SKM-1 (cell line): ENCODE measurements at regions not wholly inside any gene's neighbourhood (a gene's known extent, or its start where the extent isn't known, plus 50 kb on each side); places are given as distances from the start of the nearest gene placed in this dataset.
A peak's percentile ranks its signal among the peaks of the same experiment; 100 is the strongest.
"Not testable (repeated sequence)": the region's sequence is repeated elsewhere in the genome, so short reads cannot be mapped to it uniquely, and the experiment has no call there.

Experiments used
- DNase-seq: peaks from one replicate; lab custom pipeline; 2025; ENCODE audit not compliant: unreplicated experiment; lab: John Stamatoyannopoulos, UW

GRCh38 chr7:148507787-148508186, 82.8 kb upstream of the C7orf33 start:
- no peak for DNase-seq

DNA sequence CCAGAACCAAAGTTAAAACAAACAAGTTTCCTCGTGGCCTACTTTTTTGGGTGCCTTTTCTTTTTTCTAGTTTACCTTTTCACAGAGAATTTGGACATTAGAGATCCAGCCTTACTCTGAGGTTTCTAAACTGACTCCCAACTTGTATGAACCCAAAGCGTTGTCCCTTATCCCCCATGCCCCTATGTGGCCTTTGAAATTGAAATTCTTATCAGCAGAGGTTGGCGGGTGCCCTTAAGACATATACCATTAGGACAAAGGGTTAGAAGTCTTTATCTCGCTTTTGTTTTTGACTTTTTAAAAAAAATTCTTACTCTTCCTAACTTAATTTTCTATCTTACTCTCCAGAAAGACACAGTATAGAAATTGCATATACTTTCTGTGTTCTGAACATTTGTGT, 76.3 kb upstream of the C7orf33 start:
- DNase-seq: no peak

GRCh38 chr7:148515237-148515636, 75.3 kb upstream of the C7orf33 start:
- DNase-seq: no peak

GRCh38 chr7:148515728-148516695, 74.6 kb upstream of the C7orf33 start:
- no peak for DNase-seq

GRCh38 chr7:148519386-148519785, 71.2 kb upstream of the C7orf33 start:
- DNase-seq: not testable (repeated sequence)

- no peak for DNase-seq
These were observed 69.3 kb upstream of the C7orf33 start for GRCh38 chr7:148521271-148521670.

GRCh38 chr7:148523550-148523949, 67.0 kb upstream of the C7orf33 start:
- DNase-seq: no peak

GRCh38 chr7:148524479-148525224, 65.9 kb upstream of the C7orf33 start:
- DNase-seq: no peak

DNA sequence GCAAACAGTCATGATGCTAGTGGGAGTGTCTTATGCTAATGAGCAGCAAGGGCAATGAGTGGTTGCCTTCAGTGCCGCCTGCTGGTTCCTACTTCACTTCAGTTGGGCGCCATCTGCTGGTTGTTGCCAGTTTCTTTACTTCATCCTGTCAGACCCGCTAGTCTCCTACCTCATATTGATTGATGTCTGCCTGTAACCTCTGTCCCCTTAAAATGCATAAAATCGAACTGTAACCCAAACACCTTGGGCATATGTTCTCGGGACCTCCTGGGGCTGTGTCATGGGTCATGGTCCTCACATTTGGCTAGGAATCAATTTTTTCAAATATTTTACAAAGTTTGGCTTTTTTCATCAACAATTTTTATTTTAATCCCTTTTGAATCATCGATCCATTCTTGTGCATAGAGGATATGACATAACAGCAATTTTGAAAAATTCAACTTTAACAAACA, 62.8 kb upstream of the C7orf33 start:
- peak; percentile 38 for DNase-seq

- no peak for DNase-seq
These were observed 55.3 kb upstream of the C7orf33 start for GRCh38 chr7:148535217-148535616.

- DNase-seq: no peak
These were observed 53.1 kb upstream of the C7orf33 start for GRCh38 chr7:148537435-148537834.

GRCh38 chr7:148540041-148540738, 50.4 kb upstream of the C7orf33 start:
- no peak for DNase-seq
